ENCODE measurements at regions not wholly inside any gene's neighbourhood (a gene's known extent, or its start where the extent isn't known, plus 50 kb on each side); places are given as distances from the start of the nearest gene placed in this dataset.

DNA sequence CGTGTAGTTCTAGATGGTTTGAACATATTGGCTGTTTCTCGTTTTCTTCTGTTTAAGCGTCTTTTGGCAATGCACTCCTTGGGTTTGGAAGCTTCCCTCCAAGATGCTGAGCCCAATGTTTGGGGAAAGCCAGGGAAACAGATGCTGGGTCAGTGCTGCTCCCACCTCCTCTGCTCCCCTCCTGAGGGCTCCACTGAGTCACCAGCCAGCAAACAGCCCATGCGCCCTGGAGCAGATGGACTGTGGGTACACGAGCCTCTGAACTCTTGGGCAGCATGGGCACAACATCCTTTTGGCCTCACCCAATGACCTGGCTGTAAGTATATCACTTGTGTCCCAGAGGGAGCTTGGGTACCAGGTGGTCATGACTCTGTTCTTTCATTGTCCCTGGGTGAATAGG, 207.6 kb downstream of the BUB3 start:
- no peak for TF ChIP-seq POLR2AphosphoS5 (IDR thresholded peaks at IDR 0.05; ENCODE audit: low read depth, low read length)
- no peak for TF ChIP-seq POLR2A (IDR thresholded peaks at IDR 0.05; ENCODE audit: low read depth, low read length)
- no peak for TF ChIP-seq SPI1 (IDR thresholded peaks at IDR 0.05; ENCODE audit: low read depth, low read length)
- no peak for TF ChIP-seq TAF1 (IDR thresholded peaks at IDR 0.05; ENCODE audit: low read depth, low read length)
- no peak for TF ChIP-seq POU2F2 (IDR thresholded peaks at IDR 0.05; ENCODE audit: low read depth, low read length)
